OCI-LY7 (cell line): ENCODE measurements at regions not wholly inside any gene's neighbourhood (a gene's known extent, or its start where the extent isn't known, plus 50 kb on each side); places are given as distances from the start of the nearest gene placed in this dataset.

ENCODE experiments used
- BruUV-seq: library from RNA; stranded (reverse); fragments of 400-500 nt; replicated peaks from 2 replicates; lab custom pipeline; 2021; lab: Mats Ljungman, UMichigan
- CTCF ChIA-PET: fragments of 300-600 bp; sonication (Branson Sonifier 250); formaldehyde crosslinking; loops from one replicate; lab custom pipeline; 2022; ENCODE audit warnings: antibody characterized with exemption; ENCODE audit not compliant: unreplicated experiment; lab: Charles Lee
- POLR2A ChIA-PET: fragments of 300-600 bp; sonication (Branson Sonifier 250); formaldehyde crosslinking; loops from one replicate; lab custom pipeline; 2022; ENCODE audit warnings: antibody characterized with exemption; lab: Charles Lee
- DNase-seq: peaks from one replicate; pipeline ENCODE4 v3.0.0-alpha.2; 2015; ENCODE audit warnings: low spot score
- H2AFZ ChIP-seq: fragments of 200-600 bp; sonication (generic), shearing (Covaris generic); 2 replicates; pipeline ENCODE4 v1.6.1; 2014; ENCODE audit warnings: mild to moderate bottlenecking, antibody characterized with exemption, low read length, moderate library complexity
- H3K27ac ChIP-seq: fragments of 200-600 bp; sonication (generic); 2 replicates; pipeline ENCODE4 v1.5.1; 2014; ENCODE audit warnings: mixed run types, low read depth, mild to moderate bottlenecking, moderate library complexity, low read length, inconsistent platforms; ENCODE audit not compliant: poor library complexity, severe bottlenecking
- H3K36me3 ChIP-seq: fragments of 200-600 bp; sonication (generic); 2 replicates; pipeline ENCODE4 v1.6.1; 2014; ENCODE audit warnings: mild to moderate bottlenecking, antibody characterized with exemption, low read length, moderate library complexity, mixed read lengths; ENCODE audit not compliant: insufficient read depth
- H3K4me1 ChIP-seq: fragments of 200-600 bp; sonication (generic); 2 replicates; pipeline ENCODE4 v1.5.1; 2014; ENCODE audit warnings: mild to moderate bottlenecking, low read length; ENCODE audit not compliant: insufficient read depth, poor library complexity, severe bottlenecking
- H3K4me2 ChIP-seq: fragments of 200-600 bp; sonication (generic); 2 replicates; pipeline ENCODE4 v1.6.1; 2014; ENCODE audit warnings: mild to moderate bottlenecking, low read length
- H3K4me3 ChIP-seq: fragments of 200-600 bp; sonication (generic); 2 replicates; pipeline ENCODE4 v1.5.1; 2014; ENCODE audit warnings: mild to moderate bottlenecking, low read depth, low read length; ENCODE audit not compliant: poor library complexity, severe bottlenecking
- H3K79me2 ChIP-seq: fragments of 200-600 bp; sonication (generic); 2 replicates; pipeline ENCODE4 v1.6.1; 2016; ENCODE audit warnings: low read depth, mild to moderate bottlenecking, low read length, moderate library complexity, mixed read lengths; ENCODE audit not compliant: insufficient read depth
- H3K9me2 ChIP-seq: fragments of 200-600 bp; sonication (generic); 2 replicates; pipeline ENCODE4 v1.6.1; 2016; ENCODE audit warnings: mild to moderate bottlenecking, low read length, mixed read lengths; ENCODE audit not compliant: insufficient read depth
- H3K9me3 ChIP-seq: fragments of 200-600 bp; sonication (generic); 2 replicates; pipeline ENCODE4 v1.6.1; 2014; ENCODE audit warnings: mild to moderate bottlenecking, mixed run types, low read length, mixed read lengths
- H4K20me1 ChIP-seq: fragments of 200-600 bp; sonication (generic); 2 replicates; pipeline ENCODE4 v1.6.1; 2014; ENCODE audit warnings: mild to moderate bottlenecking, antibody characterized with exemption, low read length, moderate library complexity, mixed read lengths; ENCODE audit not compliant: insufficient read depth
- CTCF ChIP-seq: fragments of 200-600 bp; sonication (generic); conservative IDR thresholded peaks from 2 replicates; pipeline ENCODE4 v1.5.1; 2014; ENCODE audit warnings: mild to moderate bottlenecking, antibody characterized with exemption, low read length, moderate library complexity, mixed read lengths
- EZH2phosphoT487 ChIP-seq: fragments of 200-600 bp; sonication (generic); IDR thresholded peaks from 2 replicates; pipeline ENCODE4 v1.6.1; 2018; ENCODE audit warnings: low read depth, borderline replicate concordance, mild to moderate bottlenecking, mixed run types, antibody characterized with exemption, low read length, moderate library complexity, mixed read lengths
- intact Hi-C: fragments of 100-400 bp; cut with micrococcal nuclease; formaldehyde crosslinking; loops from one replicate; pipeline ENCODE4 v1.10.0; 2022; ENCODE audit not compliant: unreplicated experiment

GRCh38 chr2:236982693-236983455 is 102.8 kb upstream of the COPS8 start:
- CTCF ChIA-PET, result no interaction called here
- H3K4me1 ChIP-seq, result no peaks in the 10 kb centered on the region
- no peak overlapping the region for H3K4me3 ChIP-seq
- no peak overlapping the region for H3K4me2 ChIP-seq
- no peaks in the 10 kb centered on the region for H4K20me1 ChIP-seq
- POLR2A ChIA-PET, result interaction anchor here (1.1 kb wide), 1 partner anchor 10 kb away, joined by 4 read pairs; no protein-coding TSS in a partner anchor
- intact Hi-C loops, result no loop called here
- no peaks in the 10 kb centered on the region for H3K36me3 ChIP-seq
- H3K9me2 ChIP-seq, result no peaks in the 10 kb centered on the region
- no peak overlapping the region for H2AFZ ChIP-seq
- no peaks in the 10 kb centered on the region for H3K9me3 ChIP-seq
- no TSS peak for BruUV-seq
- DNase-seq, result no peak
- TF ChIP-seq EZH2phosphoT487 (no peak), CTCF (no peak)
- H3K79me2 ChIP-seq, result no peaks in the 10 kb centered on the region
- H3K27ac ChIP-seq, result no peak overlapping the region

DNA sequence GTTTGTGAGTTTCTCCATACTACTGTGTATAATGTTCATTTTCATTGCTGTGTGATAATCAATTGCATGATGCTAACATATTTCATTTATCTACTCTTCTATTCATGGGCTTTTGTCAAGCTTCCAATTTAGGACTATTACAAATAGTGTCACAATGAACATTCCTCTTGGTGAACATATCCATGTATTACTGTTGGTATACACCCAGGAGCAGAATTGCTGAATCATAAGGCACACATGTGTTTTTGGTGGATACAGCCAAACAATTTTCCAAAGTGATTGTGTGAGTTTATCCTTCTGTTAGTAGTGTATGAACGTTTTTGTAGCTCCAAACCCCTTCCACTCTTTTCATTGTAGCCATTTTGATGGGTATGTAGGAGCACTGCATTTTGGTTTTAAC is 101.6 kb upstream of the COPS8 start:
- BruUV-seq, result no TSS peak
- DNase-seq, result no peak
- Histone ChIP-seq H3K4me3 (no peak overlapping the region), H3K27ac (no peak overlapping the region), H3K79me2 (no peaks in the 10 kb centered on the region), H3K9me3 (no peaks in the 10 kb centered on the region), H3K4me1 (no peaks in the 10 kb centered on the region), H3K36me3 (no peaks in the 10 kb centered on the region), H4K20me1 (no peaks in the 10 kb centered on the region), H2AFZ (no peak overlapping the region), H3K4me2 (no peak overlapping the region), H3K9me2 (no peaks in the 10 kb centered on the region)
- TF ChIP-seq CTCF (no peak), EZH2phosphoT487 (no peak)
- intact Hi-C loops, result no loop called here
- CTCF ChIA-PET, result no interaction called here
- POLR2A ChIA-PET, result no interaction called here

GRCh38 chr2:236985761-236986339 is 99.8 kb upstream of the COPS8 start:
- no peak overlapping the region for H2AFZ ChIP-seq
- no peaks in the 10 kb centered on the region for H3K36me3 ChIP-seq
- DNase-seq, result no peak
- no peaks in the 10 kb centered on the region for H3K79me2 ChIP-seq
- H3K27ac ChIP-seq, result no peak overlapping the region
- H3K4me3 ChIP-seq, result no peak overlapping the region
- TF ChIP-seq CTCF (no peak), EZH2phosphoT487 (no peak)
- CTCF ChIA-PET, result no interaction called here
- H3K9me2 ChIP-seq, result no peaks in the 10 kb centered on the region
- H4K20me1 ChIP-seq, result no peaks in the 10 kb centered on the region
- POLR2A ChIA-PET, result interaction anchor here (1.2 kb wide), 1 partner anchor 30 kb away, joined by 3 read pairs; no protein-coding TSS in a partner anchor
- no peaks in the 10 kb centered on the region for H3K9me3 ChIP-seq
- intact Hi-C loops, result no loop called here
- BruUV-seq, result no TSS peak
- no peak overlapping the region for H3K4me2 ChIP-seq
- H3K4me1 ChIP-seq, result no peaks in the 10 kb centered on the region
